K562 (cell line): ENCODE measurements at regions not wholly inside any gene's neighbourhood (a gene's known extent, or its start where the extent isn't known, plus 50 kb on each side); places are given as distances from the start of the nearest gene placed in this dataset.

Experiments
- ATAC-seq: fragments of 200-7000 bp; cut with Tn5 transposase; 3 replicates; pipeline ENCODE4 v1.9.1; 2020; ENCODE audit warnings: moderate library complexity
- BruUV-seq: library from RNA; stranded (reverse); fragments of 400-500 nt; replicated peaks from 2 replicates; lab custom pipeline; 2021; lab: Mats Ljungman, UMichigan
- CTCF ChIA-PET: fragments of 300-600 bp; formaldehyde crosslinking; extraction: SDS; loops from one replicate; lab custom pipeline; 2021; ENCODE audit warnings: low intra/inter-chr PET ratio; lab: Yijun Ruan, JAX
- POLR2A ChIA-PET: fragments of 300-600, 350-650 bp; sonication (Branson Sonifier 250); formaldehyde crosslinking; extraction: SDS; loops from one replicate; lab custom pipeline; 2021; ENCODE audit warnings: antibody characterized with exemption, inconsistent platforms; lab: Yijun Ruan, JAX
- DNase-seq, 4 experiments: peaks; one replicate each; pipeline versions ENCODE4 v3.0.0 to v3.0.0-alpha.2; 2011 to 2018; ENCODE audit warnings: low spot score in 3 of 4, mixed read lengths in 3 of 4; ENCODE audit errors: extremely low read depth in 1 of 4
- FAIRE-seq: peaks from 2 replicates; lab custom pipeline; 2011; peaks lifted over from hg19 to GRCh38; lab: Jason Lieb, UNC
- H2AFZ ChIP-seq: 2 replicates; pipeline ENCODE4 v1.6.0; 2011; ENCODE audit warnings: low read depth, low read length, control low read depth, inconsistent platforms
- H3K27ac ChIP-seq: fragments of 200-600 bp; 3 replicates; pipeline ENCODE4 v1.8.0; 2011; ENCODE audit warnings: low read depth, mild to moderate bottlenecking, control low read depth, inconsistent platforms, low read length, moderate library complexity, mixed read lengths; ENCODE audit errors: extremely low read depth
- H3K27me3 ChIP-seq, 2 experiments: fragments of 300-600 bp in 1 of 2; 2 replicates in 1 of 2; 3 replicates in 1 of 2; pipeline versions ENCODE4 v1.6.0 to v1.8.0; 2011; ENCODE audit warnings: inconsistent platforms in 2 of 2, low read length in 2 of 2, mild to moderate bottlenecking in 1 of 2, mixed read lengths in 1 of 2, moderate library complexity in 1 of 2; ENCODE audit not compliant: control insufficient read depth in 2 of 2, insufficient read depth in 2 of 2
- H3K36me3 ChIP-seq: fragments of 300-600 bp; 3 replicates; pipeline ENCODE4 v1.8.0; 2011; ENCODE audit warnings: mild to moderate bottlenecking, low read length, inconsistent platforms; ENCODE audit not compliant: control insufficient read depth, insufficient read depth
- H3K4me1 ChIP-seq, 2 experiments: fragments of 200-600 bp in 1 of 2; replicated peaks in 1 of 2; 2 replicates in 1 of 2; 3 replicates in 1 of 2; pipeline versions ENCODE4 v1.5.1 to v1.8.0; 2011; ENCODE audit warnings: inconsistent platforms in 2 of 2, low read length in 2 of 2, mild to moderate bottlenecking in 1 of 2, mixed read lengths in 1 of 2, moderate library complexity in 1 of 2; ENCODE audit not compliant: control insufficient read depth in 2 of 2, insufficient read depth in 2 of 2
- H3K4me2 ChIP-seq: 2 replicates; pipeline ENCODE4 v1.6.1; 2011; ENCODE audit warnings: low read length, control low read depth, inconsistent platforms, mixed read lengths; ENCODE audit not compliant: insufficient read depth
- H3K4me3 ChIP-seq: fragments of 200-600 bp; sonication (generic), shearing (Covaris generic); 2 replicates; pipeline ENCODE4 v1.5.1; 2016; ENCODE audit warnings: control low read depth, inconsistent platforms
- H3K79me2 ChIP-seq: fragments of 200-600 bp; 3 replicates; pipeline ENCODE4 v1.8.0; 2011; ENCODE audit warnings: low read length, inconsistent platforms; ENCODE audit not compliant: control insufficient read depth, insufficient read depth
- H3K9ac ChIP-seq, 2 experiments: 2 replicates each; pipeline versions ENCODE4 v1.6.0 to v1.6.1; 2011; ENCODE audit warnings: low read depth in 2 of 2, low read length in 2 of 2, control low read depth in 1 of 2, inconsistent platforms in 1 of 2, mild to moderate bottlenecking in 1 of 2, mixed read lengths in 1 of 2; ENCODE audit not compliant: insufficient read depth in 1 of 2
- H3K9me1 ChIP-seq: one replicate; pipeline ENCODE4 v1.6.0; 2011; ENCODE audit warnings: inconsistent platforms, mild to moderate bottlenecking, low read length, moderate library complexity; ENCODE audit not compliant: control insufficient read depth, insufficient read depth
- H3K9me3 ChIP-seq: replicated peaks from 2 replicates; pipeline ENCODE4 v1.5.1; 2011; ENCODE audit warnings: low read depth, low read length, inconsistent platforms; ENCODE audit not compliant: control insufficient read depth, insufficient read depth
- H4K20me1 ChIP-seq: replicated peaks from 2 replicates; pipeline ENCODE4 v1.6.1; 2011; ENCODE audit warnings: low read length, inconsistent platforms, mixed read lengths; ENCODE audit not compliant: control insufficient read depth, insufficient read depth
- CLOCK ChIP-seq: fragments of 250-450 bp; sonication (Bioruptor Pico); IDR thresholded peaks from 2 replicates; pipeline ENCODE4 v1.4.0; 2020; ENCODE audit warnings: mild to moderate bottlenecking, moderate library complexity, borderline replicate concordance
- GABPA ChIP-seq: fragments of 200-800 bp; sonication (Bioruptor generic); conservative IDR thresholded peaks from 2 replicates; pipeline ENCODE4 v1.6.1; 2016; ENCODE audit warnings: low read depth, missing genetic modification characterization, missing compliant biosample characterization
- NFYB ChIP-seq: IDR thresholded peaks from 2 replicates; pipeline ENCODE4 v1.6.1; 2011; ENCODE audit warnings: mild to moderate bottlenecking, moderate library complexity; ENCODE audit not compliant: insufficient read length; ENCODE audit errors: extremely low read depth
- PATZ1 ChIP-seq: fragments of 250-450 bp; sonication (Bioruptor Pico); IDR thresholded peaks from 2 replicates; pipeline ENCODE4 v1.5.0; 2020; ENCODE audit warnings: mild to moderate bottlenecking, borderline replicate concordance
- POLR2B ChIP-seq: fragments of 450-650 bp; IDR thresholded peaks from 2 replicates; pipeline ENCODE4 v1.6.1; 2018; ENCODE audit warnings: low read depth; ENCODE audit not compliant: partially characterized antibody
- POLR3G ChIP-seq: IDR thresholded peaks from 2 replicates; pipeline ENCODE4 v1.6.1; 2011; ENCODE audit not compliant: insufficient read length, insufficient replicate concordance; ENCODE audit errors: extremely low read depth
- ZMIZ1 ChIP-seq, 2 experiments: fragments of 150-350 bp in 1 of 2; IDR thresholded peaks; 2 replicates each; pipeline ENCODE4 v1.6.1; 2012 to 2016; ENCODE audit warnings: low read depth in 2 of 2, low read length in 2 of 2, mild to moderate bottlenecking in 1 of 2, moderate library complexity in 1 of 2
- ZNF551 ChIP-seq: fragments of 250-450 bp; sonication (Bioruptor Pico); IDR thresholded peaks from 2 replicates; pipeline ENCODE4 v1.5.0; 2021; ENCODE audit warnings: mild to moderate bottlenecking, moderate library complexity
- ZNF696 ChIP-seq: fragments of 250-450 bp; sonication (Bioruptor Pico); conservative IDR thresholded peaks from 2 replicates; pipeline ENCODE4 v1.4.0; 2020; ENCODE audit warnings: mild to moderate bottlenecking, moderate library complexity
- WGBS: fragments of 100-300 bp; shearing (Covaris generic); methylation state at CpG from one replicate; pipeline ENCODE4 v1.1.6; 2016; ENCODE audit warnings: low coverage, mixed read lengths; ENCODE audit not compliant: insufficient coverage; ENCODE audit errors: missing lambda C conversion rate; 5-methylcytosine and 5-hydroxymethylcytosine counted together
- in situ Hi-C: fragments of 300-500 bp; cut with MboI; formaldehyde crosslinking; loops from 4 replicates; pipeline ENCODE4 v1.15.0; 2018; ENCODE audit warnings: inconsistent platforms, mixed read lengths
- intact Hi-C: fragments of 100-400 bp; cut with micrococcal nuclease; formaldehyde crosslinking; loops from 2 replicates; pipeline ENCODE4 v1.14.2; 2022

GRCh38 chrX:96453139-96453538 lies 231.5 kb upstream of the DIAPH2 start (continued):
- TF ChIP-seq PATZ1 (CRISPR knock-in tag) (no peak), CLOCK (no peak), POLR3G (no peak)

GRCh38 chrX:96455078-96455477 lies 229.6 kb upstream of the DIAPH2 start:
- H3K79me2 ChIP-seq: no peaks in the 10 kb centered on the region
- no TSS peak for BruUV-seq
- FAIRE-seq (no peak), ATAC-seq (no peak), DNase-seq (no peak)
- no peak overlapping the region for H3K9ac ChIP-seq
- no peak overlapping the region for H3K27ac ChIP-seq
- POLR2A ChIA-PET: no interaction called here
- intact Hi-C loops: no loop called here
- in situ Hi-C loops: no loop called here
- H3K4me2 ChIP-seq: no peak overlapping the region
- H3K9me1 ChIP-seq: no peaks in the 10 kb centered on the region
- H2AFZ ChIP-seq: no peak overlapping the region
- H4K20me1 ChIP-seq: no peaks in the 10 kb centered on the region
- WGBS: 0% methylated on average over 3 of the region's 3 CpGs
- H3K36me3 ChIP-seq: no peaks in the 10 kb centered on the region
- no peaks in the 10 kb centered on the region for H3K4me1 ChIP-seq
- TF ChIP-seq ZMIZ1 (IDR thresholded peaks at IDR 0.05; ENCODE audit: low read depth in 2 of 2, low read length in 2 of 2) (no peak), ZNF696 (no peak), POLR2B (no peak), NFYB (no peak), GABPA (tag) (no peak), ZNF551 (no peak)
- TF ChIP-seq, all 486 proteins: peak for 0
- H3K27me3 ChIP-seq: no peaks in the 10 kb centered on the region
- CTCF ChIA-PET: no interaction called here
- no peak overlapping the region for H3K4me3 ChIP-seq
- H3K9me3 ChIP-seq: no peaks in the 10 kb centered on the region
